Neural progenitor cell (in vitro differentiated cells): ENCODE measurements at regions not wholly inside any gene's neighbourhood (a gene's known extent, or its start where the extent isn't known, plus 50 kb on each side); places are given as distances from the start of the nearest gene placed in this dataset.

Source experiments
- DNase-seq: peaks from one replicate; pipeline ENCODE4 v3.0.0-alpha.2; 2016; ENCODE audit warnings: low spot score
- H2AFZ ChIP-seq: fragments of 200-600 bp; sonication (generic); replicated peaks from 2 replicates; pipeline ENCODE4 v1.6.1; 2016; ENCODE audit warnings: antibody characterized with exemption
- H3F3A ChIP-seq: fragments of 200-600 bp; sonication (generic); 2 replicates; pipeline ENCODE4 v1.6.1; 2016; ENCODE audit warnings: antibody characterized with exemption, low read depth
- H3K27ac ChIP-seq: fragments of 200-600 bp; sonication (generic); 2 replicates; pipeline ENCODE4 v1.5.1; 2016; ENCODE audit warnings: mild to moderate bottlenecking
- H3K27me3 ChIP-seq: fragments of 200-600 bp; sonication (generic); 2 replicates; pipeline ENCODE4 v1.6.1; 2016; ENCODE audit warnings: mild to moderate bottlenecking, moderate library complexity
- H3K36me3 ChIP-seq: fragments of 200-600 bp; sonication (generic); 2 replicates; pipeline ENCODE4 v1.5.1; 2016
- H3K4me1 ChIP-seq: fragments of 200-600 bp; sonication (generic); 2 replicates; pipeline ENCODE4 v1.6.1; 2016; ENCODE audit warnings: mixed run types
- H3K4me2 ChIP-seq: fragments of 200-600 bp; sonication (generic); 2 replicates; pipeline ENCODE4 v1.6.1; 2016
- H3K4me3 ChIP-seq: fragments of 200-600 bp; sonication (generic); 2 replicates; pipeline ENCODE4 v1.5.1; 2016
- H3K79me2 ChIP-seq: fragments of 200-600 bp; sonication (generic); 2 replicates; pipeline ENCODE4 v1.6.1; 2016; ENCODE audit warnings: low read depth
- H3K9ac ChIP-seq: fragments of 200-600 bp; sonication (generic); 2 replicates; pipeline ENCODE4 v1.6.1; 2016
- H3K9me3 ChIP-seq: fragments of 200-600 bp; sonication (generic); 2 replicates; pipeline ENCODE4 v1.5.1; 2016; ENCODE audit warnings: low read depth
- H4K20me1 ChIP-seq: fragments of 200-600 bp; sonication (generic); 2 replicates; pipeline ENCODE4 v1.6.1; 2016; ENCODE audit warnings: low read depth
- H3K27ac Mint-ChIP-seq: 3 replicates; pipeline ENCODE4 v1.8.0; 2021; ENCODE audit warnings: mixed read lengths
- H3K27me3 Mint-ChIP-seq: 2 replicates; pipeline ENCODE4 v1.8.0; 2022; ENCODE audit warnings: low read depth, mild to moderate bottlenecking, inconsistent platforms, moderate library complexity, mixed read lengths; ENCODE audit not compliant: insufficient read depth
- H3K36me3 Mint-ChIP-seq: 3 replicates; pipeline ENCODE4 v1.8.0; 2021; ENCODE audit warnings: mixed read lengths
- H3K4me1 Mint-ChIP-seq: 3 replicates; pipeline ENCODE4 v1.8.0; 2021; ENCODE audit warnings: mixed read lengths
- H3K4me3 Mint-ChIP-seq: 3 replicates; pipeline ENCODE4 v1.8.0; 2021; ENCODE audit warnings: mild to moderate bottlenecking, moderate library complexity, mixed read lengths
- H3K9me3 Mint-ChIP-seq: 3 replicates; pipeline ENCODE4 v1.8.0; 2020; ENCODE audit warnings: mixed read lengths
- CTCF ChIP-seq: fragments of 200-600 bp; sonication (generic); IDR thresholded peaks from 2 replicates; pipeline ENCODE4 v1.5.1; 2017; ENCODE audit warnings: antibody characterized with exemption, mild to moderate bottlenecking
- EZH2 ChIP-seq: fragments of 200-600 bp; sonication (generic); IDR thresholded peaks from 2 replicates; pipeline ENCODE4 v1.6.1; 2017; ENCODE audit warnings: antibody characterized with exemption, mild to moderate bottlenecking, moderate library complexity
- EZH2phosphoT487 ChIP-seq: fragments of 200-600 bp; sonication (generic); IDR thresholded peaks from 2 replicates; pipeline ENCODE4 v1.6.1; 2017; ENCODE audit warnings: antibody characterized with exemption

- Histone ChIP-seq H2AFZ (no peak overlapping the region), H4K20me1 (no peaks in the 10 kb centered on the region), H3K9ac (no peak overlapping the region), H3K9me3 (no peaks in the 10 kb centered on the region), H3F3A (peaks cover 6% of the 10 kb centered on the region), H3K27me3 (no peaks in the 10 kb centered on the region), H3K4me2 (no peak overlapping the region), H3K27ac (no peak overlapping the region), H3K79me2 (no peaks in the 10 kb centered on the region), H3K4me1 (peaks cover 18% of the 10 kb centered on the region), H3K4me3 (no peak overlapping the region), H3K36me3 (no peaks in the 10 kb centered on the region)
- Mint-ChIP-seq H3K27ac (peak overlapping the region; percentile 25), H3K36me3 (no peaks in the 10 kb centered on the region), H3K27me3 (peaks cover 11% of the 10 kb centered on the region), H3K9me3 (no peaks in the 10 kb centered on the region), H3K4me3 (no peak overlapping the region), H3K4me1 (peaks cover 57% of the 10 kb centered on the region)
- DNase-seq: no peak
- TF ChIP-seq CTCF: no peak
- no peak for TF ChIP-seq EZH2
- no peak for TF ChIP-seq EZH2phosphoT487
Observed at GRCh38 chr5:137567226-137567625, 68.1 kb upstream of the SPOCK1 start.

GRCh38 chr5:137566780-137567179 is 67.7 kb upstream of the SPOCK1 start:
- no peak for TF ChIP-seq EZH2
- no peak for TF ChIP-seq CTCF
- no peak for TF ChIP-seq EZH2phosphoT487
- Histone ChIP-seq H3K9me3 (no peaks in the 10 kb centered on the region), H4K20me1 (no peaks in the 10 kb centered on the region), H3K4me3 (no peak overlapping the region), H3K79me2 (no peaks in the 10 kb centered on the region), H3K27ac (no peak overlapping the region), H2AFZ (no peak overlapping the region), H3K9ac (no peak overlapping the region), H3K27me3 (no peaks in the 10 kb centered on the region), H3K36me3 (no peaks in the 10 kb centered on the region), H3K4me2 (no peak overlapping the region), H3K4me1 (peaks cover 18% of the 10 kb centered on the region), H3F3A (peaks cover 6% of the 10 kb centered on the region)
- DNase-seq: no peak
- H3K36me3 Mint-ChIP-seq: no peaks in the 10 kb centered on the region
- no peak overlapping the region for H3K27ac Mint-ChIP-seq
- H3K27me3 Mint-ChIP-seq: peaks cover 11% of the 10 kb centered on the region
- H3K9me3 Mint-ChIP-seq: no peaks in the 10 kb centered on the region
- peaks cover 58% of the 10 kb centered on the region for H3K4me1 Mint-ChIP-seq
- H3K4me3 Mint-ChIP-seq: no peak overlapping the region

- H3K4me1 Mint-ChIP-seq: peaks cover 63% of the 10 kb centered on the region
- Histone ChIP-seq H3K79me2 (no peaks in the 10 kb centered on the region), H3F3A (peaks cover 6% of the 10 kb centered on the region), H3K4me2 (no peak overlapping the region), H3K9ac (no peak overlapping the region), H3K9me3 (no peaks in the 10 kb centered on the region), H3K27ac (no peak overlapping the region), H3K36me3 (no peaks in the 10 kb centered on the region), H3K4me3 (no peak overlapping the region), H2AFZ (no peak overlapping the region), H4K20me1 (no peaks in the 10 kb centered on the region), H3K27me3 (no peaks in the 10 kb centered on the region), H3K4me1 (peaks cover 18% of the 10 kb centered on the region)
- H3K27ac Mint-ChIP-seq: peak overlapping the region; percentile 13
- H3K4me3 Mint-ChIP-seq: no peak overlapping the region
- H3K36me3 Mint-ChIP-seq: no peaks in the 10 kb centered on the region
- no peak for DNase-seq
- peaks cover 11% of the 10 kb centered on the region for H3K27me3 Mint-ChIP-seq
- no peaks in the 10 kb centered on the region for H3K9me3 Mint-ChIP-seq
- TF ChIP-seq EZH2 (no peak), EZH2phosphoT487 (no peak), CTCF (no peak)
Observed at GRCh38 chr5:137566118-137566541, 67.0 kb upstream of the SPOCK1 start.
